ENCODE measurements at regions not wholly inside any gene's neighbourhood (a gene's known extent, or its start where the extent isn't known, plus 50 kb on each side); places are given as distances from the start of the nearest gene placed in this dataset.

GRCh38 chr6:3960754-3961361, 111.7 kb downstream of the FAM50B start:
- TF ChIP-seq CTCF (conservative IDR thresholded peaks at IDR 0.05; ENCODE audit: low read length), result no peak
- TF ChIP-seq EZH2phosphoT487 (IDR thresholded peaks at IDR 0.05; ENCODE audit: borderline replicate concordance), result no peak
